ENCODE measurements at regions not wholly inside any gene's neighbourhood (a gene's known extent, or its start where the extent isn't known, plus 50 kb on each side); places are given as distances from the start of the nearest gene placed in this dataset.
"Not testable (repeated sequence)": the region's sequence is repeated elsewhere in the genome, so short reads cannot be mapped to it uniquely, and the experiment has no call there.

DNA sequence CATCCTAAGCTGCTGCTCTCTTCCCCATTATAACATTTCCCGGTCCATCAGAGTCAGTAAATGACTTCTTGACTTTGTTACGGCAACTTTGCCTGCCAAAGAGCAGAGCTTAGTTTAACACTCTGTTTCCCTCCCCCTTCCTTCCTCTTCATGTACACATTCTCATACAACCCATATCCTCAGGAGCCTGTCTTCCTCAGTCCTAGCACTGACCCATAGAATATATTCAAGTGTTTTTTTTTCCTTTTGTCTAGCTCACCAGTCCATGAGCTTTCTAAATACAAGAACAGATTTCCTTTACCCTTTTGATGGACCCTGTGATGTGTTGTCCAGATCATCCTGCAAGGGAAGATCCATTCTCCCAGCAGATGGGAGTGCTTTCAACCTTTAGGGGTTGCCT lies 97.0 kb upstream of the MON1B start:
- no peaks in the 10 kb centered on the region for H3K27me3 Mint-ChIP-seq
- H3K27ac Mint-ChIP-seq: no peak overlapping the region
- H3K4me1 Mint-ChIP-seq (ENCODE audit: low read depth): no peaks in the 10 kb centered on the region
- H3K9me3 Mint-ChIP-seq (ENCODE audit: low read depth): no peaks in the 10 kb centered on the region
- no peaks in the 10 kb centered on the region for H3K36me3 Mint-ChIP-seq
- H3K4me3 Mint-ChIP-seq: no peak overlapping the region

- no peak overlapping the region for H3K4me3 Mint-ChIP-seq
- H3K27ac Mint-ChIP-seq: no peak overlapping the region
- no peaks in the 10 kb centered on the region for H3K9me3 Mint-ChIP-seq (ENCODE audit: low read depth)
- no peaks in the 10 kb centered on the region for H3K4me1 Mint-ChIP-seq (ENCODE audit: low read depth)
- H3K36me3 Mint-ChIP-seq: no peaks in the 10 kb centered on the region
- H3K27me3 Mint-ChIP-seq: no peaks in the 10 kb centered on the region
Measured at GRCh38 chr16:77111056-77111565, 79.9 kb upstream of the MON1B start.

DNA sequence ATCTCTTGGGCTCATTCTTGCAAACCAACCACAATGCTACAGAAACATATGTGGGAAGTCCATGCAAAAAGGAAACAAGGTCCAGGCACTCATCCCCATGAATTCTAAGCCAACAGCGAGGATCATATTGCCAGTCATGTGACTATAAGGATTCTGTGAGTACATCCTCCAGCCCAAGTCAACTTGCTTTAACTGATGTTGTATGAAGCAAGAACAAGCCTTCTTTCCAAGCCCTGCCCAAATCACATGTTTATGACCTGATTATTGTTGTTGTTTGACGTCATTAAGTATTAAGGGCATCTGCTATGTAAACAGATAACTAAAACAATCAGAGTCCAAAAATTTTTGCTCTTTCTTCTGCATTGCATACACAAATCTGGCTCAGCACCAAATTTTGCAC lies 78.2 kb upstream of the MON1B start:
- H3K27me3 Mint-ChIP-seq: peaks cover under 1% of the 10 kb centered on the region
- no peaks in the 10 kb centered on the region for H3K9me3 Mint-ChIP-seq (ENCODE audit: low read depth)
- H3K4me3 Mint-ChIP-seq: no peak overlapping the region
- no peak overlapping the region for H3K27ac Mint-ChIP-seq
- H3K4me1 Mint-ChIP-seq (ENCODE audit: low read depth): no peaks in the 10 kb centered on the region
- H3K36me3 Mint-ChIP-seq: no peaks in the 10 kb centered on the region

- Mint-ChIP-seq H3K9me3 (ENCODE audit: low read depth) (no peaks in the 10 kb centered on the region), H3K27me3 (peaks cover 3% of the 10 kb centered on the region), H3K4me1 (ENCODE audit: low read depth) (no peaks in the 10 kb centered on the region), H3K4me3 (no peak overlapping the region), H3K27ac (no peak overlapping the region), H3K36me3 (no peaks in the 10 kb centered on the region)
Measured at GRCh38 chr16:77113835-77114234, 77.2 kb upstream of the MON1B start.

GRCh38 chr16:77114361-77114760 lies 76.6 kb upstream of the MON1B start:
- H3K4me1 Mint-ChIP-seq (ENCODE audit: low read depth); H3K36me3 Mint-ChIP-seq; H3K4me3 Mint-ChIP-seq; H3K27me3 Mint-ChIP-seq; H3K9me3 Mint-ChIP-seq (ENCODE audit: low read depth); H3K27ac Mint-ChIP-seq: not testable (repeated sequence)

DNA sequence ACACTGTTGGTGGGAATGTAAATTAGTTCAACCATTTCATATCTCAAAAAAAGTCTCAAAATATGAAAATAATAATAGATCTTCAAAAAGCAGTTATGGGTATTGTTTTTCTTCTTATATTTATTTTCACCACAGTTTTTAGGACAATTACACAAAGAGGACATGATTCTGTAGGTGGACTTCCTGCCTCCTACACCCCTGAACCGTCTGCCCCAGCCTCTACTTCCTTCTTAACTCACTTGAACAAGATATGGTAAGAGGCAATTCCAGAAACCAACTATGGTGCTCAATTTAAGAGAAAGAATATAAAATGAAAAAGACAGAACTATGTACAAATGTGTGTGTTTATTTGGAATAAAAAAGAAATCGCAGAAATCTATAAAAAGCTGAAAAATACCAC lies 74.1 kb upstream of the MON1B start:
- Mint-ChIP-seq H3K27ac (no peak overlapping the region), H3K4me1 (ENCODE audit: low read depth) (no peaks in the 10 kb centered on the region), H3K36me3 (no peaks in the 10 kb centered on the region)

GRCh38 chr16:77117707-77118106 lies 73.3 kb upstream of the MON1B start:
- H3K27ac Mint-ChIP-seq: no peak overlapping the region
- no peaks in the 10 kb centered on the region for H3K36me3 Mint-ChIP-seq
- no peaks in the 10 kb centered on the region for H3K9me3 Mint-ChIP-seq (ENCODE audit: low read depth)
- peaks cover 3% of the 10 kb centered on the region for H3K27me3 Mint-ChIP-seq
- H3K4me3 Mint-ChIP-seq: no peak overlapping the region
- H3K4me1 Mint-ChIP-seq (ENCODE audit: low read depth): no peaks in the 10 kb centered on the region

More for the DNA sequence above, 74.1 kb upstream of the MON1B start:
- Mint-ChIP-seq H3K4me3 (no peak overlapping the region), H3K27me3 (peaks cover 3% of the 10 kb centered on the region), H3K9me3 (ENCODE audit: low read depth) (no peaks in the 10 kb centered on the region)

GRCh38 chr16:77131398-77131797 lies 59.6 kb upstream of the MON1B start:
- H3K4me3 Mint-ChIP-seq: no peak overlapping the region
- no peaks in the 10 kb centered on the region for H3K36me3 Mint-ChIP-seq
- no peaks in the 10 kb centered on the region for H3K4me1 Mint-ChIP-seq (ENCODE audit: low read depth)
- no peak overlapping the region for H3K27ac Mint-ChIP-seq
- H3K9me3 Mint-ChIP-seq (ENCODE audit: low read depth): peaks cover 4% of the 10 kb centered on the region
- peaks cover 3% of the 10 kb centered on the region for H3K27me3 Mint-ChIP-seq

- Mint-ChIP-seq H3K27ac (no peak overlapping the region), H3K4me3 (no peak overlapping the region), H3K9me3 (ENCODE audit: low read depth) (peaks cover 4% of the 10 kb centered on the region), H3K4me1 (ENCODE audit: low read depth) (no peaks in the 10 kb centered on the region), H3K27me3 (peaks cover 7% of the 10 kb centered on the region), H3K36me3 (no peaks in the 10 kb centered on the region)
Measured at GRCh38 chr16:77132051-77132618, 58.9 kb upstream of the MON1B start.

DNA sequence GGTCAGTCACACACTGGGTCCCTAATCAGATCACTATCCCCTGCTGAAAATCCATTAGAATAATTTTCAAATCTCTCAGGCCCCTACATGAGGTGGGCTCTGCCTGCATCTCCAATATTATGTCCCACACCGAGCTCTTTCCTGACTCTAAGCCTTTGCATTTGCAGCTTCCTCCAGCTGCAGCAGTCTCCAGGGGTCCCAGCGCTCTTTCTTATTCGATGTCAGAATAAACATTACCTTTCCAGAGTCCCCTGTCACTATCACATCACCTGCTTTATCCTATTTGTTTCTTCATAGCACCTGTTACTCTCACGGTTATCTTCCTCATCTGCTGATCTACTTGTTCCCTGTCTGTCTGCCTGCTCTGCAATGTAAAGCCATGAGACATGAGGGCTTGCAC lies 57.3 kb upstream of the MON1B start:
- Mint-ChIP-seq H3K9me3 (ENCODE audit: low read depth) (no peaks in the 10 kb centered on the region), H3K27me3 (peaks cover 7% of the 10 kb centered on the region), H3K4me3 (no peak overlapping the region)

DNA sequence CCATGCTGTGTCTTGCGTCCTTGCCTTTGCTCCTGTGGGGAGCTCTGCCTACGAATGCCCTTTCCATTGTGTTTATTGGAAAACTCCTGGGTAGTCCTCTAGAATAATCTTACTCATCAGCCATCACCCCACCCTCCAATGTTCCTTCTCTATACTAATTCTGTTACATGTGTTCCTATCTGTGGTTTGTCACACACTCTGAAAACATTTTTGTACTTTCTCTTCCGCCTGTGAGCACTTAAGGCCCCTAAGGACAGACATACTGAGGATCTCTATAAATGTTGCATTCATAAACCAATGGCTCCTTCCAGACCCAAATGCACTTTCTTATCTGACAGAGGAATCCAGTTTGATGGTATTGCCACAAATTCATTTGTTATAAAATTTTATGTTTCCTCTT lies 53.9 kb upstream of the MON1B start:
- Mint-ChIP-seq H3K4me3 (no peak overlapping the region), H3K4me1 (ENCODE audit: low read depth) (no peaks in the 10 kb centered on the region), H3K36me3 (no peaks in the 10 kb centered on the region), H3K27me3 (peaks cover 12% of the 10 kb centered on the region), H3K27ac (no peak overlapping the region), H3K9me3 (ENCODE audit: low read depth) (no peaks in the 10 kb centered on the region)

More for the DNA sequence above, 57.3 kb upstream of the MON1B start:
- H3K27ac Mint-ChIP-seq: no peak overlapping the region
- no peaks in the 10 kb centered on the region for H3K4me1 Mint-ChIP-seq (ENCODE audit: low read depth)
- H3K36me3 Mint-ChIP-seq: no peaks in the 10 kb centered on the region

Data from activated naive CD8-positive, alpha-beta T cell (primary cell).